Inferior parietal cortex (tissue), 1 donor: ENCODE measurements at regions not wholly inside any gene's neighbourhood (a gene's known extent, or its start where the extent isn't known, plus 50 kb on each side); places are given as distances from the start of the nearest gene placed in this dataset.
A peak's percentile ranks its signal among the peaks of the same experiment; 100 is the strongest.

Experiments
- DNase-seq: peaks from one replicate; pipeline ENCODE4 v3.0.0-alpha.2; 2016; ENCODE audit errors: extremely low spot score

DNA sequence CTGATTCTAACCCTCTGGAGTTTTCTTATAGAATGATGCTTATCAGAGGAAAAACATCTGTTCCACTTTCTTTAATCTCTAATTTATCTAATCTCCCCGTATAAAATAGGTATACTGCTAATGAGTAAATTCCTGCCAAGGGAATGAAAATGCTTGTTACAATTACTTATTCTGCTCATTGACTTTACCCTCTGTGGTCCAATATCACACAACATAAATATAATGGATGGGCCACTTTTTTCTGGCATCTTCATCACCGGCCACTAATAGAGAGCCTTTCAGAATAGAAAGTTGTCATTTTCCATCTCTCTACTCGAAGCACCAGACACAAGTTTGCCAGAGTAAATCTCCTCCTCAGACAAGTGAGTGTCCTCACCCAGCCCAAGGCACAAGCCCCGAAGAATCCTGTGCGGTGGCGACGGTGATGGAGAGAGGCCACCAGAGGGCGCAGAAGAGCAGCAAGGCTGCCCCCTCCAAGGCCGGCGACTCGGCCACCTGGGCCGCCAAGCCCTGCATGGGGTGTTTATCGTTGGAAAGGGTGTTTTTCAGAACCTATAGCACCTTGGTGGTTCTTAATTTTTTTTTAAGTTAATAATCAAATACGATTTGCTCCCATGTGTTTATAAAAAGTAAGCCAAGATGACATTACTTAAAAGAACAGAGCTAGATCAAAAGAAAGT, 212.9 kb upstream of the ARID1B start:
- DNase-seq, result peak; percentile 85

DNA sequence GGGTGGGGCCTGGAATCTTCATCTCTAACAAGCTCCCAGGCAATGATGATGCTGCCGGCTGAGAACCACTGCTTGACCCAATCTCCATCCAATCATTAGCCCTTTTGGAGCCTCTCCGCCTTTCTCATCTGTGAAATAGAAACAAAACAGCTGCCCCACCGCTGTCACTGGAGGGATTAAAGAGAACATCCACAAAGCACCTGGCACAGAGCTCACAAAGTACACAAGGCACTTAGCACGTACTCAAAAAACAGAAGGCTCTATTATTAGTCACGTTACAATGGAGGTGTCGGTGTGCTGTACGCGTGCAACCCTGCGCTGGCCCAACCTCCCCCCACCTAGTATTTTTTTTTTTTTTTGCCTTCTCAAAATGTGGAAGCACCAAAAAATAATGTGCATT, 213.5 kb upstream of the ARID1B start:
- DNase-seq, result no peak

DNA sequence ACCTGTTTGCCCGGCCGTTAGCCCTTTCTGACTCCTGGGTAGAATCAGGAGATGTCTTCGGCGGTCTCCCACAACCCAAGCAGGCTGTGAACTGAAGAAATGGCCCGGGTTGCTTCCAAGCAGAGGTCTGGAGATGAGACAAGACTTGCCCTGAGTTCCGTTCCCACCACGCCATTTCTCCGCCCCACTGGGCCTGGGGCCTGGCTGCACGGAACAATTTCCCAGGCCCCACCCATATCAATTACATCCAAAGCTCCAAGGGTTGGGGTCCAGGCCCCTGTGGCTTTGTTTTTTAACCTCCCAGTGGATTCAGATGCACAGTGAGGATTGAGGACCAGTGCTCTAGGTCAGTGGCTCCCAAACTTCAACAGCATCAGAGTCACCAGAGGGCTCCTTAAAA, 214.5 kb upstream of the ARID1B start:
- DNase-seq, result no peak

GRCh38 chr6:156562019-156562418, 215.2 kb upstream of the ARID1B start:
- DNase-seq, result no peak

DNA sequence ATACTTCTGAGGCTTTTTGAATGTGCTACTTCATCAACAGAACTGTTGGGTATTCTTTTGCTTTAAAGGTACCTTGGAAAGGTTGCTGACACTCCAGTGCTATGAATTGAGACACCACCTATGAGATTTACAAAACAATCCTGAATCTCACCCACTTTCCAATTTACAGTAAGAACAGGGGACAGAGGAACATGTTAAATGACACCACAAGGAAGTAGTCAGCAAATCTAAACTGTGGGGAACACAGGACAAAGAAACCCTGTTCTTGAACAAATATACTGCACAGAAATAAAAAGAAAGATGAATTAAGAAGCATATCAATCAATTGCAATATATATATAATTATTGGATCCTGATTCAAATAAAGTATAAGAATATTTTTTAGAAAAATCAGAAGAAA, 216.7 kb upstream of the ARID1B start:
- DNase-seq, result no peak

- DNase-seq, result no peak
Observed at GRCh38 chr6:156559162-156559690, 218.0 kb upstream of the ARID1B start.

GRCh38 chr6:156557911-156558259, 219.3 kb upstream of the ARID1B start:
- DNase-seq, result no peak

DNA sequence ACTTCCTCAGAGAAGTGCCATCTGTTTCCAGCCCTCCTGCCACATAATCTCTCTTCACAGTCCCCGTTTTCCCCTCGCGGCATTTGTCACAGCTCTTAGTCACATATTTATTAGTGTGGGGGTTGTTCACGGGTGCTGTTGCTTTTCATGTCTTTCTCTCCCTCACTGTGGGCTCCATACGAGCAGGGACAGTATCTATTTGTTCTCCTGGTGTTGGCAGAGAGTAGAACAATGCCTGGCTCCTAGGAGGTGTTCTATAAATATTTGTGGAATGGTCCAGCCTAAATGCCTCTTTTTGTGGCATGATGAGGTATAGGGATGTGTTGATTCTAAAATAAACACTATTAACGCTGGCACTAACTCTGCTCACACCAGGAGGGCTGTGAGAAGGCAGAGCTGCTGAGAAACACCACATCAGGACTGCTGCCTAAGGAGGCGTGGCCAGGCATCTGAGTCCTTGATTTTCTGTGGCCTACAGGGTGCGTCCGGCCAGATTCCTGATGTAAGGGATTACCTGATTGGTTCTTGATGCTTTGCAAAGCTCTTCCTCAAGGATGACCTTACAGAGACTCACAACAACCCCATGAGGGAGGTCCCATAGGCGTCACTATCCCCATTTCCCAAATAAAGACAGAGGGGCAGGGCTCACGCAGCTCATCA, 219.8 kb upstream of the ARID1B start:
- DNase-seq, result peak; percentile 60

- DNase-seq, result no peak
Observed at GRCh38 chr6:156556811-156557210, 220.4 kb upstream of the ARID1B start.

GRCh38 chr6:156555116-156555515, 222.1 kb upstream of the ARID1B start:
- no peak for DNase-seq

- no peak for DNase-seq
Observed at GRCh38 chr6:156554160-156554559, 223.0 kb upstream of the ARID1B start.

GRCh38 chr6:156552849-156553248, 224.3 kb upstream of the ARID1B start:
- DNase-seq, result no peak

GRCh38 chr6:156550949-156551348, 226.2 kb upstream of the ARID1B start:
- no peak for DNase-seq

DNA sequence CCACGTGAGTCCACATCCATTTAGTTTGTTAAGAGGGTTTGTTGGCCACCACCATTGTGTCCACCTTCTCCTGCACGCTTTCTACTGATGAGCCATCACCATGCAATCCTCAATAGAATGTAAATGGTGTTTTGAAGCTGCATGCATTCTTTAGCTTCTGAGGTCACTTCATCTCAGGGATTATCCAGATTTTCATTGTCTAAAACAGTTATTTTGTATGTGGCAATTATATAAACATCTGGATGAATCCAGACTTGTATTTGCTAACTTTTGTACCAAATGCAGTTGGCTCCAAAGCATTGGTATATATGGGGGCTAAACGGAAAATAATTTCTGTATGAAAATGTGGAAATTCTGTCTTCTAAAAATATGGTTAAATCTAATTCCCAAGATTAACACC, 231.2 kb upstream of the ARID1B start:
- DNase-seq, result no peak

DNA sequence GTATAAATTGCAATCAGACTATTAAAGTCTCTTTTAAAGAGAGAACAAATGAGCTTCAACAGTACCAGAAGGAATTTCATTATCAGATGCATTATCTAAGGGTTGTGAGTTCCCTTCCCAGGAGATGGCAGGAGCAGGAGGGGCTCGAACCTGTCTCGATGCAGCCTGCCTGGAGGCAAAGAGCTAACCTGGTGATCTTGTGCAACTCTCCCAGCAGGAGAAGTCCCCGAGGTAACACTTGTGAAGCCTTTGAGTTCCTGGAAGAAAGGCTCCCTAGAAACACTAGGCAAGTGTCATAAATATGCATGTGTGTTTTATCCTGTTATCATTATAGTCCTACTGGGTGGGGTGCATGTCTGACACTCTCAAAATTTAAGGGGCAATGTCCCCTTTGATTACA, 232.2 kb upstream of the ARID1B start:
- DNase-seq, result no peak

DNA sequence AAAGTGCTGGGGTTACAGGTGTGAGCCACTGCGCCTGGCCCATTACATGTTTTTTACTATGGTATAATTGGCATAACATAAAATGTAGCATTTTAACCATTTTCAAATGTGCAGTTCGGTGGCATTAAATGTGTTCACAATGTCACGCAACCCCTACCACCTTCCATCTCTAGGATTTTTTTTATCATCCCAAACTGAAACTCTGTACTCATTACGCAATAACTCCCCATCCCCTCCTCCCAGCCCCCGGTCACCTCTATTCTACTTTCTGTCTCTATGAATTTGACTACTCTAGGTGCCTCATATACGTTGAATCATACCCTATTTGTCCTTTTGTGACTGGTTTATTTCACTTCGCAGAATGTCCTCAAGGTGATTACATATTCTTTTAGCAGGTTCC, 233.1 kb upstream of the ARID1B start:
- DNase-seq, result no peak

DNA sequence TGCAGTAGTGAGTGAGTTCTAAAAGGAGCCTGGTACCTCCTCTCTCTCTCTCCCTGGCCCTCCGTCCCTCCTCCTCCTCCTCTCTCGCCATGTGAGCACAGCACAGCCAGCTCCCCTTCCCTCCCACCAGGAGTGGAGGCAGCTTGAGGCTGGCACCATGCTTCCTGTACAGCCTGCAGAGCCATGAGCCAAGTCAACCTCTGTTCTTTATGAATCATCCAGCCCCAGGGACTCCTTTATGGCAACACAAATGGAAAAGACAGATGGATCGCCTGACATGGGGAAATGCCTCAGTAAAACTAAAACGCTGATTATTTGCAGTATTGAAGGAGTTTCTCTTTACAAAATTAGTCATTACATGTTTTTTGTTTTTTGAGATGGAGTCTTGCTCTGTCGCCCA, 233.7 kb upstream of the ARID1B start:
- DNase-seq, result no peak

- no peak for DNase-seq
Observed at GRCh38 chr6:156538875-156539660, 238.1 kb upstream of the ARID1B start.

- no peak for DNase-seq
Observed at GRCh38 chr6:156534594-156534993, 242.6 kb upstream of the ARID1B start.

DNA sequence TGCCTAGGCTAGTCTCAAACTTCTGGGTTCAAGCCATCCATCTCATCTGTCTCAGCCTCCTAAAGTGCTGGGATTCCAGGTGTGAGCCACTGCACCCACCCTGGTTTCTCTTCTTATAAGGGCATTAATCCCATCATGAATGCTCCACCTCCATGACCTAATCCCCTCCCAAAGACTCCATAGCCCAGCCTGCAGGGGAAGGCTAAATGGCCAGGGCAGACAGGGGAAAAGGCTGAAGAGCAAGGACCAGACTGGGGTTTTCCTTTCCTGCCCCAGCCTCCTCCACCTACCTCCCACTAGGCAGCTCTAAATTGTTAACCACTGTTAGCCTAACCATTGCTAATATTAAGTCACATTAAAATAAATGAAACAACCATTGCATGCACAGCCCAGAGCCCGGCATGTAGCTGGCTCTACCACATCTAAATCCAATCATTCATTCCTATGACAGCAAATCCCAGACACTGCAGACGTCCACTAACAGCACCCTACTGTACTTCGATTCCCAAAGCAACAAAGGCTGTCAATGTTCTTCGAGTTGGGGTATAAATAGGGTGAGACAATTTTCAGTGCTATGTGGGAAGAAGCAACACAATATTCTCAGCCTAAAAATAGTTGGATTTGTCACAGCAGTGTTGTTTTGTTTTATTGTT, 243.2 kb upstream of the ARID1B start:
- DNase-seq, result no peak

DNA sequence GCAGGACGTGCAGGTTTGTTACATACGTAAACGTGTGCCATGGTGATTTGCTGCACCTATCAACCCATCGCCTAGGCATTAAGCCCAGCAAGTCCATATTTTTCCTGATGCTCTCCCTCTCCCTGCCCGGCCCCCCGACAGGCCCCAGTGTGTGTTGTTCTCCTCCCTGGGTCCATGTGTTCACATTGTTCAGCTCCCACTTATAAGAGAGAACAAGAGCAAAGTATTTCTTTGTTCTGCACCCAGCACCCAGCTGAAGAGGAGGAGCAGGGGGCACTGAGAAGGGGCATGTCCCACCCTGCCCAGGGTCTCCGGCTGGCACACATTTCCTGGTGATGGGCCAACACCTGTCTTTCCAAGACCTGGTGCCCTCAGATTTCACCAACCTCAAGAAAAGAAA, 251.1 kb upstream of the ARID1B start:
- DNase-seq, result no peak

DNA sequence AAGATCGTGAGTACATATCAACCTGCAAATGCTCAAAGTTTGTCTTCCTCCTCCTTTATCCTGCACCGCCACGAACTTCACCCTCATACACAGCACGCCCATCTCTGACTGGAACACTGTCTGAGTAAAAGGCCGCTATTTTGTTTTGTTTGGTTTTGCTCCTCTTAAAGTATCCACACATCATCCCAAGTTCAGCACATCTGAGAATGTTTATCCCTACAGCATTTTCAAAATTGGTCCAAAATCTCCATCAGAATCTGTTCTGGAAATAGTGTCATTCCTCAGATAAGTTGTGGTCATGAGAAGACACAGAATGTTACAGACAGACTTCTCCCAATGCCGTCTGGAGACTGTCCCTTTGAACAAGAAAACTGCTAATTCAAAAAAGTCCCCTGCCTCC, 251.6 kb upstream of the ARID1B start:
- no peak for DNase-seq
